HCT116 (cell line): ENCODE measurements at regions not wholly inside any gene's neighbourhood (a gene's known extent, or its start where the extent isn't known, plus 50 kb on each side); places are given as distances from the start of the nearest gene placed in this dataset.

ENCODE experiments used
- ATAC-seq: fragments of 200-7000 bp; cut with Tn5 transposase; 2 replicates; pipeline ENCODE4 v1.9.1; 2020; ENCODE audit warnings: mild to moderate bottlenecking, moderate library complexity
- BruUV-seq: library from RNA; stranded (reverse); fragments of 400-500 nt; replicated peaks from 2 replicates; lab custom pipeline; 2021; lab: Mats Ljungman, UMichigan
- CTCF ChIA-PET: fragments of 300-600 bp; sonication (Branson Sonifier 250); formaldehyde crosslinking; loops from one replicate; lab custom pipeline; 2021; ENCODE audit warnings: antibody characterized with exemption; lab: Charles Lee
- POLR2A ChIA-PET: fragments of 300-600, 350-600 bp; sonication (Branson Sonifier 250); formaldehyde crosslinking; loops from one replicate; lab custom pipeline; 2021; ENCODE audit warnings: antibody characterized with exemption; lab: Charles Lee
- RAD21 ChIA-PET, 2 experiments: fragments of 300-600 bp; sonication (Branson Sonifier 250); formaldehyde crosslinking; loops; one replicate each; lab custom pipeline; 2023; ENCODE audit warnings: low total read pairs in 2 of 2; ENCODE audit not compliant: uncharacterized antibody in 2 of 2, unreplicated experiment in 2 of 2, low non-redundant PET in 1 of 2; lab: Charles Lee
- DNase-seq: peaks from one replicate; pipeline ENCODE4 v3.0.0-alpha.2; 2010; ENCODE audit warnings: low read depth, low spot score
- H2AFZ ChIP-seq: fragments of 200-600 bp; shearing (Covaris generic), sonication (generic); 2 replicates; pipeline ENCODE4 v1.6.1; 2017; ENCODE audit warnings: low read depth, mixed run types, mixed read lengths, antibody characterized with exemption, low read length; ENCODE audit not compliant: poor library complexity, severe bottlenecking
- H3K27ac ChIP-seq: 2 replicates; pipeline ENCODE4 v1.5.1; 2012; ENCODE audit warnings: low read depth, low read length
- H3K27me3 ChIP-seq: fragments of 200-600 bp; sonication (generic); 2 replicates; pipeline ENCODE4 v1.6.1; 2016; ENCODE audit warnings: mixed run types, low read length, mixed read lengths; ENCODE audit not compliant: insufficient read depth
- H3K36me3 ChIP-seq, 2 experiments: fragments of 200-500 bp in 1 of 2; fragments of 200-600 bp in 1 of 2; sonication (Bioruptor generic) in 1 of 2; sonication (generic) in 1 of 2; 2 replicates each; pipeline versions ENCODE4 v1.5.1 to v1.6.1; 2014 to 2016; ENCODE audit warnings: low read length in 2 of 2, inconsistent platforms in 1 of 2, mixed read lengths in 1 of 2, mixed run types in 1 of 2; ENCODE audit not compliant: insufficient read depth in 2 of 2, control insufficient read depth in 1 of 2
- H3K4me1 ChIP-seq, 2 experiments: fragments of 200-600 bp in 1 of 2; sonication (generic) in 1 of 2; 2 replicates each; pipeline versions ENCODE4 v1.5.1 to v1.6.1; 2012 to 2017; ENCODE audit warnings: low read length in 2 of 2, inconsistent platforms in 1 of 2, mild to moderate bottlenecking in 1 of 2, mixed read lengths in 1 of 2, mixed run types in 1 of 2, moderate library complexity in 1 of 2; ENCODE audit not compliant: insufficient read depth in 2 of 2, control insufficient read depth in 1 of 2
- H3K4me2 ChIP-seq: fragments of 200-600 bp; sonication (generic); 2 replicates; pipeline ENCODE4 v1.6.1; 2017; ENCODE audit warnings: mixed run types, low read length, mixed read lengths
- H3K4me3 ChIP-seq, 2 experiments: fragments of 200-600 bp in 1 of 2; sonication (generic) in 1 of 2; replicated peaks in 1 of 2; 2 replicates each; pipeline ENCODE4 v1.5.1; 2011 to 2016; ENCODE audit warnings: low read length in 2 of 2, control low read depth in 1 of 2, low read depth in 1 of 2, mild to moderate bottlenecking in 1 of 2, mixed read lengths in 1 of 2, mixed run types in 1 of 2
- H3K79me2 ChIP-seq: fragments of 200-600 bp; sonication (generic); 2 replicates; pipeline ENCODE4 v1.6.1; 2017; ENCODE audit warnings: mild to moderate bottlenecking, mixed run types, low read length, moderate library complexity, mixed read lengths; ENCODE audit not compliant: insufficient read depth
- H3K9ac ChIP-seq: fragments of 200-600 bp; sonication (generic); 2 replicates; pipeline ENCODE4 v1.6.1; 2016; ENCODE audit warnings: low read length, mixed read lengths
- H3K9me2 ChIP-seq: fragments of 200-600 bp; sonication (generic), shearing (Covaris generic); 2 replicates; pipeline ENCODE4 v1.6.1; 2017; ENCODE audit warnings: mixed run types, mild to moderate bottlenecking, moderate library complexity; ENCODE audit not compliant: insufficient read depth
- H3K9me3 ChIP-seq, 2 experiments: fragments of 200-500 bp in 1 of 2; fragments of 200-600 bp in 1 of 2; sonication (Bioruptor generic) in 1 of 2; sonication (generic) in 1 of 2; 2 replicates each; pipeline ENCODE4 v1.6.1; 2014 to 2017; ENCODE audit warnings: low read length in 2 of 2, mixed read lengths in 2 of 2, inconsistent platforms in 1 of 2, low read depth in 1 of 2, mild to moderate bottlenecking in 1 of 2, mixed run types in 1 of 2, moderate library complexity in 1 of 2; ENCODE audit not compliant: control insufficient read depth in 1 of 2, insufficient read depth in 1 of 2
- H4K20me1 ChIP-seq: fragments of 200-600 bp; sonication (generic), shearing (Covaris generic); 2 replicates; pipeline ENCODE4 v1.6.1; 2017; ENCODE audit warnings: mixed run types, mild to moderate bottlenecking, moderate library complexity; ENCODE audit not compliant: insufficient read depth
- CBX3 ChIP-seq: IDR thresholded peaks from 2 replicates; pipeline ENCODE4 v1.6.1; 2012; ENCODE audit warnings: low read depth
- CEBPB ChIP-seq: IDR thresholded peaks from 2 replicates; pipeline ENCODE4 v1.6.1; 2012; ENCODE audit warnings: low read depth
- EZH2 ChIP-seq: fragments of 200-600 bp; sonication (generic); IDR thresholded peaks from 2 replicates; pipeline ENCODE4 v1.6.1; 2017; ENCODE audit warnings: antibody characterized with exemption, mixed run types
- EZH2phosphoT487 ChIP-seq: fragments of 200-600 bp; IDR thresholded peaks from 2 replicates; pipeline ENCODE4 v1.6.1; 2018; ENCODE audit warnings: antibody characterized with exemption, borderline replicate concordance
- FOSL1 ChIP-seq: IDR thresholded peaks from 2 replicates; pipeline ENCODE4 v1.6.1; 2012; ENCODE audit warnings: low read depth
- JUND ChIP-seq: IDR thresholded peaks from 2 replicates; pipeline ENCODE4 v1.6.1; 2012
- POLR2A ChIP-seq: IDR thresholded peaks from 2 replicates; pipeline ENCODE4 v1.7.0; 2011; ENCODE audit warnings: borderline replicate concordance; ENCODE audit not compliant: insufficient read depth, insufficient read length; ENCODE audit errors: extremely low read depth
- TCF7L2 ChIP-seq: IDR thresholded peaks from 2 replicates; pipeline ENCODE4 v1.7.0; 2011; ENCODE audit warnings: borderline replicate concordance, inconsistent platforms; ENCODE audit not compliant: insufficient read depth, insufficient read length; ENCODE audit errors: extremely low read depth
- intact Hi-C: fragments of 100-400 bp; cut with micrococcal nuclease; formaldehyde crosslinking; loops from 2 replicates; pipeline ENCODE4 v1.10.0; 2022
- TF ChIP-seq, protein P1 (sequence below): IDR thresholded peaks from 2 replicates; pipeline ENCODE4 v1.6.1; 2012
- TF ChIP-seq, protein P2 (sequence below): IDR thresholded peaks from 2 replicates; pipeline ENCODE4 v1.6.1; 2012
- TF ChIP-seq, protein P3 (sequence below): IDR thresholded peaks from 2 replicates; pipeline ENCODE4 v1.6.1; 2012; ENCODE audit warnings: low read depth

DNA sequence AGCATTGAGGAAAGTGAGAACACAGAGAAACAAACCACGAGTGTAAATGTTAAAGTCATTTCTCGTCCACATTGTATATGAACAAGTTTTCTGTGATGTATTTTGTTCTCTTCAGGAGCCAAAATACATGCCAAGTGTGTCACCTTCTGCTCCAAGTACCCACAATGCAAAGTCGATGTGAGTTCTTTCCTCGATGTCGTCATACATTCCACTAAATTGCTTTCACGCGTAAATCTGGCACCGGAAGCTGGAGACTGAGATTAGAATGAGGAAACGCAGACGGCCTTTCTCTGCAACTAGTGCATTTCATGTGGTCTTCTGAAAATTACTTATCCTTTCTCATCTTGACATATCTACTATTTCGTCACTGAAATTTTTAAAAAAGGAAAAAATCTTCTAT lies 118.5 kb upstream of the SALL3 start:
- no peak overlapping the region for H3K4me3 ChIP-seq
- H3K9me3 ChIP-seq: no peaks in the 10 kb centered on the region
- intact Hi-C loops: no loop called here
- no peaks in the 10 kb centered on the region for H3K9me2 ChIP-seq
- ATAC-seq: no peak
- ChIA-PET POLR2A (no interaction called here), CTCF (no interaction called here), RAD21 (no interaction called here)
- BruUV-seq: no TSS peak
- no peaks in the 10 kb centered on the region for H3K4me1 ChIP-seq
- H4K20me1 ChIP-seq: no peaks in the 10 kb centered on the region
- H3K9ac ChIP-seq: no peak overlapping the region
- no peak overlapping the region for H2AFZ ChIP-seq
- TF ChIP-seq FOSL1 (no peak), CBX3 (no peak), EZH2 (no peak), EZH2phosphoT487 (no peak), POLR2A (no peak), JUND (no peak), TCF7L2 (no peak), CEBPB (no peak)
- TF ChIP-seq, protein P1, sequence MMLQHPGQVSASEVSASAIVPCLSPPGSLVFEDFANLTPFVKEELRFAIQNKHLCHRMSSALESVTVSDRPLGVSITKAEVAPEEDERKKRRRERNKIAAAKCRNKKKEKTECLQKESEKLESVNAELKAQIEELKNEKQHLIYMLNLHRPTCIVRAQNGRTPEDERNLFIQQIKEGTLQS: no peak
- TF ChIP-seq, protein P2, sequence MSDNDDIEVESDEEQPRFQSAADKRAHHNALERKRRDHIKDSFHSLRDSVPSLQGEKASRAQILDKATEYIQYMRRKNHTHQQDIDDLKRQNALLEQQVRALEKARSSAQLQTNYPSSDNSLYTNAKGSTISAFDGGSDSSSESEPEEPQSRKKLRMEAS: no peak
- TF ChIP-seq, protein P3, sequence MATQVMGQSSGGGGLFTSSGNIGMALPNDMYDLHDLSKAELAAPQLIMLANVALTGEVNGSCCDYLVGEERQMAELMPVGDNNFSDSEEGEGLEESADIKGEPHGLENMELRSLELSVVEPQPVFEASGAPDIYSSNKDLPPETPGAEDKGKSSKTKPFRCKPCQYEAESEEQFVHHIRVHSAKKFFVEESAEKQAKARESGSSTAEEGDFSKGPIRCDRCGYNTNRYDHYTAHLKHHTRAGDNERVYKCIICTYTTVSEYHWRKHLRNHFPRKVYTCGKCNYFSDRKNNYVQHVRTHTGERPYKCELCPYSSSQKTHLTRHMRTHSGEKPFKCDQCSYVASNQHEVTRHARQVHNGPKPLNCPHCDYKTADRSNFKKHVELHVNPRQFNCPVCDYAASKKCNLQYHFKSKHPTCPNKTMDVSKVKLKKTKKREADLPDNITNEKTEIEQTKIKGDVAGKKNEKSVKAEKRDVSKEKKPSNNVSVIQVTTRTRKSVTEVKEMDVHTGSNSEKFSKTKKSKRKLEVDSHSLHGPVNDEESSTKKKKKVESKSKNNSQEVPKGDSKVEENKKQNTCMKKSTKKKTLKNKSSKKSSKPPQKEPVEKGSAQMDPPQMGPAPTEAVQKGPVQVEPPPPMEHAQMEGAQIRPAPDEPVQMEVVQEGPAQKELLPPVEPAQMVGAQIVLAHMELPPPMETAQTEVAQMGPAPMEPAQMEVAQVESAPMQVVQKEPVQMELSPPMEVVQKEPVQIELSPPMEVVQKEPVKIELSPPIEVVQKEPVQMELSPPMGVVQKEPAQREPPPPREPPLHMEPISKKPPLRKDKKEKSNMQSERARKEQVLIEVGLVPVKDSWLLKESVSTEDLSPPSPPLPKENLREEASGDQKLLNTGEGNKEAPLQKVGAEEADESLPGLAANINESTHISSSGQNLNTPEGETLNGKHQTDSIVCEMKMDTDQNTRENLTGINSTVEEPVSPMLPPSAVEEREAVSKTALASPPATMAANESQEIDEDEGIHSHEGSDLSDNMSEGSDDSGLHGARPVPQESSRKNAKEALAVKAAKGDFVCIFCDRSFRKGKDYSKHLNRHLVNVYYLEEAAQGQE: no peak
- peaks cover 3% of the 10 kb centered on the region; the same call in 1 of the 2 replicates for H3K27me3 ChIP-seq
- DNase-seq: no peak
- H3K27ac ChIP-seq: no peak overlapping the region
- no peak overlapping the region for H3K4me2 ChIP-seq
- no peaks in the 10 kb centered on the region for H3K36me3 ChIP-seq
- H3K79me2 ChIP-seq: no peaks in the 10 kb centered on the region
